Stimulated activated naive CD8-positive, alpha-beta T cell treated with anti-CD3 and anti-CD28 coated beads, Interleukin-15, Interleukin-2, amounts not matched to agents 100 U/mL and 50 U/mL, for 24 hours (primary cell): ENCODE measurements at regions not wholly inside any gene's neighbourhood (a gene's known extent, or its start where the extent isn't known, plus 50 kb on each side); places are given as distances from the start of the nearest gene placed in this dataset.
"Not testable (repeated sequence)": the region's sequence is repeated elsewhere in the genome, so short reads cannot be mapped to it uniquely, and the experiment has no call there.

Experiments used
- ATAC-seq: fragments of 150-1000 bp; cut with Tn5 transposase; one replicate; pipeline ENCODE4 v1.10.0; 2021
- DNase-seq: peaks from one replicate; pipeline ENCODE4 v3.0.0; 2021

- DNase-seq, result no peak
- ATAC-seq, result no peak
These were observed 51.3 kb upstream of the CADPS start for GRCh38 chr3:62926494-62926893.

- DNase-seq (no peak), ATAC-seq (no peak)
These were observed 53.0 kb upstream of the CADPS start for GRCh38 chr3:62928256-62928655.

GRCh38 chr3:62929771-62930170 lies 54.6 kb upstream of the CADPS start:
- DNase-seq (no peak), ATAC-seq (no peak)

- ATAC-seq (no peak), DNase-seq (no peak)
These were observed 60.6 kb upstream of the CADPS start for GRCh38 chr3:62935793-62936192.

GRCh38 chr3:62936626-62937254 lies 61.5 kb upstream of the CADPS start:
- no peak for DNase-seq
- ATAC-seq, result no peak

- ATAC-seq (no peak), DNase-seq (no peak)
These were observed 63.4 kb upstream of the CADPS start for GRCh38 chr3:62938583-62938982.

- DNase-seq (no peak), ATAC-seq (no peak)
These were observed 64.5 kb upstream of the CADPS start for GRCh38 chr3:62939707-62940106.

GRCh38 chr3:62940771-62941563 lies 65.8 kb upstream of the CADPS start:
- DNase-seq (no peak), ATAC-seq (no peak)

- ATAC-seq, result no peak
- no peak for DNase-seq
These were observed 67.0 kb upstream of the CADPS start for GRCh38 chr3:62942227-62942626.

GRCh38 chr3:62942764-62943163 lies 67.5 kb upstream of the CADPS start:
- no peak for ATAC-seq
- no peak for DNase-seq

- ATAC-seq (no peak), DNase-seq (no peak)
These were observed 73.7 kb upstream of the CADPS start for GRCh38 chr3:62948921-62949320.

GRCh38 chr3:62950210-62950609 lies 75.0 kb upstream of the CADPS start:
- ATAC-seq (no peak), DNase-seq (no peak)

- ATAC-seq (no peak), DNase-seq (no peak)
These were observed 75.9 kb upstream of the CADPS start for GRCh38 chr3:62951037-62951613.

GRCh38 chr3:62951880-62952279 lies 76.7 kb upstream of the CADPS start:
- DNase-seq, result not testable (repeated sequence)

GRCh38 chr3:62954580-62954979 lies 79.4 kb upstream of the CADPS start:
- DNase-seq (no peak), ATAC-seq (no peak)

More at GRCh38 chr3:62951880-62952279, 76.7 kb upstream of the CADPS start:
- not testable (repeated sequence) for ATAC-seq

- no peak for DNase-seq
- ATAC-seq, result no peak
These were observed 79.9 kb upstream of the CADPS start for GRCh38 chr3:62955126-62955525.

- ATAC-seq (no peak), DNase-seq (no peak)
These were observed 81.2 kb upstream of the CADPS start for GRCh38 chr3:62956411-62956810.

GRCh38 chr3:62961874-62962556 lies 86.8 kb upstream of the CADPS start:
- ATAC-seq, result no peak
- no peak for DNase-seq

- ATAC-seq, result no peak
These were observed 87.5 kb upstream of the CADPS start for GRCh38 chr3:62962714-62963113.

GRCh38 chr3:62965311-62965710 lies 90.1 kb upstream of the CADPS start:
- ATAC-seq, result no peak
- no peak for DNase-seq

More at GRCh38 chr3:62962714-62963113, 87.5 kb upstream of the CADPS start:
- no peak for DNase-seq

- no peak for DNase-seq
- no peak for ATAC-seq
These were observed 92.9 kb upstream of the CADPS start for GRCh38 chr3:62968128-62968527.

- no peak for DNase-seq
- ATAC-seq, result no peak
These were observed 95.4 kb upstream of the CADPS start for GRCh38 chr3:62970648-62971047.

GRCh38 chr3:62975566-62975965 lies 100.3 kb upstream of the CADPS start:
- DNase-seq (no peak), ATAC-seq (no peak)
